GM18498 (cell line): ENCODE measurements at regions not wholly inside any gene's neighbourhood (a gene's known extent, or its start where the extent isn't known, plus 50 kb on each side); places are given as distances from the start of the nearest gene placed in this dataset.
"Not testable (repeated sequence)": the region's sequence is repeated elsewhere in the genome, so short reads cannot be mapped to it uniquely, and the experiment has no call there.

Source experiments
- ATAC-seq: cut with Tn5 transposase; IDR thresholded peaks from one replicate; pipeline ENCODE4 v1.9.1; 2021; ENCODE audit warnings: mild to moderate bottlenecking, moderate library complexity; ENCODE audit not compliant: unreplicated experiment

DNA sequence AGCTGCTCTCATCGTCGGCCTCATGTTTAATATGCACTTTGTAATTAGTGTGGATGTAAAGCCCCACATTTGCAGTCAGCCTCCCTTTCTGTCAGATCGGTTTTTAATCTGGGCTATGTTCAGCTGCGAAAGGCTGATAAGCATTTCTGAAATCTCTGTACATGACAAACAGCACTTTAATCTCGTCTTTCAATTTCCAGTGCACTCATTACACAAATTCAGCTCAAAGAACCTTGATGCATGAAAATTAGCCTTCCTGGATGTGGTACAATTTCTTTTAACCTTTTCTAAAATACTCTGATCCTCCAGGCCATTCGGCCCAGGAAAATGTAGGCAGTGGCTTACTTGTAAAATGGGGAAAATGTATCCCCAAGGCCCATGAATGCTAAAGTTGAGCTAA lies 265.1 kb downstream of the RND3 start:
- no peak for ATAC-seq

DNA sequence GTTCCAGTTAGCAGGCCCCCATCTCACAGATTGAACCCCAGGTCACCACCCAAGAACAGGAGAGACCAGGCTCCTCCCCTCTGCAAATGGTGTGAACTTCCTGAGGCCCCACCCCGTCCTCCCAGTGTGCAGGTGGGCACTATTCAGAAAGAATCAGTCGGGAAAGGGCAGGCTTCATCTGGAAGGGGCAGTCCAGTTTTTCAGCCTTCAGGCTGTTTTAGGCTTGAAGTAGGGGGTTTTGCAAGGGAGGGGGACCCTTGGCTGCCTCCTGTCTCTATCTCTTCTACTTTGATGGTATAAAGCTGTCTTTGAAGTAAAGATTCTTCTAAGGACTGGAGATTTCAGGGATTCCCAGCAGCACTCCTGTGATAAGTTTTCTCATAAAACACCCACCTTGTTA lies 267.6 kb downstream of the RND3 start:
- ATAC-seq: no peak

DNA sequence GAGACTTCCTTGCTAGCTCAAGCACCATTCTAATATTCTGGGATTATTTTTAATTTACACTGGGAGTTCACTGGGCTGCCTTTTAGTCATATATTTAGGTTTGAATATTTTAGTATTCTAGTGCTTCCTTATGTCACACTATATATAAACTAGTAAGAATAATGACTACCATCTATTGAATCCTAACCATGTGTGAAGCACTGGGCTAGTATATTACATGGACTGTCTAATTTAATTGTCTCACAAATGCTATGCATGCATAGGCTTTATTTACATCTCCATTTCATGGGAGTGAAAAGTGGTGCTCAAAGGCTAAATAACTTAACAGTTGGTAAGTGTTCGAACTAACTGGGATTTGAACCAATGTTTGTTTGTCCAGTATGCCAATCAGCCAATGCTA lies 272.4 kb downstream of the RND3 start:
- ATAC-seq: no peak

DNA sequence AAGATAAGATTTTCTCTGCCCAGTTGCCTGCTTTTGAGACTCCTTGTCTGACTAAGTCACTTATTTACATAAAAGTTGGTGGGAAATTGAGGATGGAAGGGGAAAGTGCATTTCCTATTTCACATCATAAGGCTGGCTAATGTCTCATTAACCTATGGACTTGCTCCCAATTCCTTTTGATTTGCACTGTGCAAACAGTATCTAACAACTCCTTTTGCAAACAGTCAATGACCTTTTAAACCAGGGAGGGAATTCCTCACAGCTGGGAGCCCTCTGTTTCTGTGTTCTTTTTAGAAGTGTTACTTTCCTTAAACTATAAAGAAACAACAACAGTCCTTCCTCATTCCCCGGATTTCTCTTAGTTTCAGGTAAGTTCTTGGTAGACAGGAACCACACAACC lies 272.8 kb downstream of the RND3 start:
- no peak for ATAC-seq

DNA sequence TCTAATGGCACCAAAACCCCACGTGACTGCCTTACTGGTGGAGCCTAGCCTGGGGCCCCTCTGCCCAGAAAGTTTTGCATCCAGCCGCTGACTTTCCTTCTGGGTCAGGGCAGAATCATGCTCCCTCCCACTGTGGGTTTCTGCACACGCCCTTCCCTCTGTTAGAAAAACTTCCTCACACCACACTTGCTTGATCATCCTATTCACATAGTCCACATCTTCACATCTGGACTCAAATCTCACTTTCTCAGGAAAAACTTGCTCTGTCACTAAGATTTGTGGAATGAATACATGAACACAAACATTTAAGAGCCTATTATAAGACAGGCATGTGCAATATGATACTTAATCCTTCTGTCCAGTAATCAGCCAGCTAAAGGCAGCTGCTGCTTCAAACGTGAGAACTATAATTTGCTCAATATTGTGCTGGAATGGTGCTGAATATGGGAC lies 274.7 kb downstream of the RND3 start:
- ATAC-seq: no peak

DNA sequence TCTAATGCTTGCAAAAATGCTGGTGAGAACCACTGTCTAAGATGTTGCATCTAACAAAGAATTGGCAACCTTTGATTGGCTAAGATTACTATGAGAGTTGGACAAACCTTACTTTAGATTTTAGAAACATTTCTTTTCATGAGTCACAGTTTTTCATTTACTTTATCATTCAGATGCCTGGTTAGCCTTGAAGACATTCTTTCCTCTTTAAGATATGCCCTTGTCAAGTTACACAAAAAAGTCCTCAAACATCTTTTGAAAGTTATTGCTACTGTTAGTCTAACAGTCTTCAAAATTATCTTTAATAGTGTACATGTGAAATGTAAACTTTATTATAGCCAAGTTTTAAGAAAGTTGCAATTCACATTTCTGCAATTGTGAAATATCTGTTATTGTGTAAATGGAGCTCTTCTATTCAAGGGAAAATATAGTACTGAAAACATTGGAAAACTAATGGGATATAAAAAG lies 276.3 kb downstream of the RND3 start:
- ATAC-seq: no peak

DNA sequence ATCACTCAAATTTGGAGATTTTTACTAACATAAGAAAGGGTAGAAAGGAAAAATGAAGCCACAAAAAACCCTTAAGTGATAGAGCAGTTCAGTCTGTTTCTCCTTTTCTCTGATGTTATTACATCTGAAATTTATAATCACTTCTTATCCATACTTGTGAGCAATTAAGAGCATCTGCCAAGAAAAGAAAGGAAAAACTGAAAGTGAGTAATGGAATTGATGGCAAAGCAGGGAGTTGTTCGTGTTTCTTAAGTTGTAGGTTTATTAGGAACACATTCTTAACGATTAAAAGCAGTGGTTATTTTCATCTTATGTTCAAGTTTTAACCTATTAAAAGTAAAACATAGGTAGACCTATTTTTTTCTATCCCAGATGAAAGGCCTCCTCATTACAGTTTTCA lies 277.7 kb downstream of the RND3 start:
- no peak for ATAC-seq

DNA sequence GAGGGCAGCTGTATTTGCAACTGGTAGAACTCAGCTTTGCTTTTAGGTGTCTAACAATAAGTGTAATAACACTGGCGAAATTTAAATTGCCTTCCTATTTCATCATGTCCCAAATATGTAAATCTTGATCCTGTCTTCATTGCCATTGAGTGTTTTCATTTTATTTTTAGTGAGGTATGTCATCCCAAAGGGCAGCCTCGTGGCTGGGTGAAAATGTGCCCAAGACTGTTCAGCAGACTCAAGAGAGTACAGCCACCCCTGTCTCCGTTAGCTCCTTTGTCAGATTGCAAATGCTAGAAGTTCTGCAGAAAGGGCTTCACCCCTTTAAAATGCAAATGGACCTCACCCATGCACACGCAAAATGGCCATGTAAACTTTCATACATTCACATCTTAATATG lies 278.8 kb downstream of the RND3 start:
- ATAC-seq: no peak

DNA sequence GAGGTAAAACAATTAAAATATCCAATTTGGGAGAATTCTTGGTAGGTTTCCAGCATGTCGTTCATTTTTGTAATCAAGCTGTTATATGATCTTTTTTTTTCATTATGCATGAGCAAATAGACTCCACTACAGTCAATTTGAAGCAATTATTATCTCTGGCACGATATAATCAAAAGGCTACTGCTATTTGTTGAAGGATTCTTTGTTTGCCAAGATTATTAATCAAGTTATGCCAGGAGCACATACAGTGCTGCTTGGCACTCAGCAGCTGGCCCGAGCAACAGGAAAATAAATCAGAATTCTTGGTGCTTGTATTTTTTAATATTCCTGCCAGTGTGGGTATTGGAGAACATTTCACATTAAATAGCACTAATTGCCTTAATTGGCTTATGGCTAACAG lies 279.5 kb downstream of the RND3 start:
- no peak for ATAC-seq

DNA sequence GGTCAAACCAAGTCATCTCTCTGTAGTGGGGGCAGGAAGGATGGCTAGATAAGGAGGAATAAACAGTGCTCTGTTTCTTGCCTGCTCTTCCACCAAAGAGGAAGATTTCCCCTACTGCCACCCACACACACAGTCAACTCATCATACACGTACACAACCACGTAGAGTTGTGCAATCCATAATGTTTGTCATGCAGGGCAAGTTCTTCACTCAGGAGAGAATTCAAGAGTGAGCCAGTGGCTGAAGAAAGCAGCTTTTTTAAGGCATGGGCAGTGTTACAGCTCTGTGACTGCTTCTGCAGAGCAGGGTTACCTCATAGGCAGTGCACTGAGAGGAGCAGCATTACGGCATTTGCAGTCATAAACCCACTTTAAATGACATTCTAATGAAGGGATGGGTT lies 283.0 kb downstream of the RND3 start:
- ATAC-seq: no peak

DNA sequence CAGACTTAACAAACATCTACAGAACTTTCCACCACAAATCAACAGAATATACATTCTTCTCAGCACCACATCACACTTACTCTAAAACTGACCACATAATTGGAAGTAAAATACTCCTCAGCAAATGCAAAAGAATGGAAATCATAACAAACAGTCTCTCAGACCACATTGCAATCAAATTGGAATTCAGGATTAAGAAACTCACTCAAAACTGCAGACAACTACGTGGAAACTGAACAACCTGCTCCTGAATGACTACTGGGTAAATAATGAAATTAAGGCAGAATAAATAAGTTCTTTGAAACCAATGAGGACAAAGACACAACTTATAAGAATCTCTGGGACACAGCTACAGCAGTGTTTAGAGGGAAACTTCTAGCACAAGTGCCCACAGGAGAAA lies 292.7 kb downstream of the RND3 start:
- not testable (repeated sequence) for ATAC-seq

DNA sequence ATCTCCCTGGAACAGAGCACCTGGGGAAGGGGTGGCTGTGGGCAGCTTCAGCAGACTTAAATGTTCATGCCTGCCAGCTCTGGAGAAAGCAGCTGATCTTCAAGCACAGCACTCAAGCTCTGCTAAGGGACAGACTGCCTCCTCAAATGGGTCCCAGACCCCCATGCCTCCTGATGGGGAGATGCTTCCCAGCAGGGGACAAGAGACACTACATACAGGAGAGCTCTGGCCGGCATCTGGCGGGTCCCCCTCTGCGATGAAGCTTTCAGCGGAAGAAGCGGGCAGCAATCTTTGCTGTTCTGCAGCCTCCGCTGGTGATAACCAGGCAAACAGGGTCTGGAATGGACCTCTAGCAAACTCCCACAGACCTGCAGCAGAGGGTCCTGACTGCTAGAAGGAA lies 294.8 kb downstream of the RND3 start:
- no peak for ATAC-seq

DNA sequence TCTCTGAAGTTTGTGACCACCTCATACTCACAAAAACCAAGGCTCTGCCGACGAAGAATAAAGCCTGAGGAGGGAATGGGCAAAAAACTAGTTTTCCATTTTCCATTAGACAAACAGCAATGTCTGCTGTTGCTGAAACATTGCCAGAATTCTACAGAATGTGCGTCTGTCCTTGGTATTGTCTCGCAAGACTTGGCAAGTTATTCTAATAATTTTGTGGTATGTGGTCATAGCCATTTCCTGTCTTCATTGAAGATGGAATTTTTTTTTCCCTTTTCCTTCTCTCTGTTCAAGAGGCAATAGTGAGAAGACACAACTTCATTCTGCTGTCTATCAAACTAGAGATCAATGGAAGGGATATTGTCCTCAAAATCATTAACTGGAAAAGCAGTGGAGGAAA lies 296.1 kb downstream of the RND3 start:
- no peak for ATAC-seq

DNA sequence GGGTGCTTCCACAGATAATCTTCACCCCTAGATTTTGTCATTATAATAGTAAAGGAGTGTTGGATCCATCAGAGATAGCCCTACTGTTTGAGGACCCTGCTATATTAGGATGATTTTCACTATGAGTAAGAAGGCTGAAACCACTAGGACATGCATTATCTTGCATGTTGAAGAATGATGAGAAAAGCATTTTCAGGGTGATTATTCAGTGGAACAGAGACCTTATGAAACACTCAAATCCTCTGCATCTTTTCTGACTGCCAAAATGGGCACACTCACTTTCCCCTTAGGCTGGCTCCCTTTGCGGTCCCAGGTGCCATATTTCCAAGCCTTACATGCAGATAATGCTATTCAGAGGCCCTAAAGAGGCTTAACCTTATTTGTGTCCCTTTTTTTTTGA lies 296.9 kb downstream of the RND3 start:
- ATAC-seq: no peak

DNA sequence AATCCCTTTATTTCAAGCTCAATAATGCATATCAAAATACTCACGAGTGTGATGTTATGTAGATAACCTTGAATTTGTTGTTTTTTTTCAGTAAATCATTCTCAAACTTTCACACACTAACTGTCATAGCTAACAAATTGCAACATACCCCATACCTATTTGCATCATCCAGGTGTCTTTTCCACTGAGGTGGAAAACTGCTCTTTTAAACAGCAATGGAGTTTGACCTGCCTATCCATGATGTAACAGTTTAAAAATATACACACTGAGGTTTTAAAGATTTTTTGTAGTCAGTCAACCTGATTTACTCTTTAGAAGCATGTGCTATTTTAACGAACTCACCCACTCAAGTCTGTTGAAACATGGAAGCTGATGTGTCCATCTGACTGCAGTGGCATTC lies 298.7 kb downstream of the RND3 start:
- no peak for ATAC-seq

DNA sequence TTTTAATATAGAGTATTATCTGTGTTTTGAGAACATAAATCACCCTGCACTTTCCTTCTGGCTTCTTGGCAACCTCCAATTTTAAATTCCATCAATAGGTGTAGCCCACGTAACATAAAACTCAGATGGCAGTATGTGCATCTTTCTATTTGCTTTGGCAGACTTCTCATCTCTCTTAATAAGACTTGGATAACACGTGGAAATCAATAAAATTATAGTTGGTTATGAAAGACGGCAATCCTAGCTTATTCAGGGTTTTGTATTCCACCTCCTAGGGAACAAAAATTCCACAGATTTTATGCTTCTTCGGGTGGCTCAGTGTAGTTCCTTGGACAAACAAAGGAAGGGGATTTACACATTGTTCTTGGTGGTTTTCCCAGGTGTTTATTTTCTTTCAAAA lies 299.3 kb downstream of the RND3 start:
- no peak for ATAC-seq

DNA sequence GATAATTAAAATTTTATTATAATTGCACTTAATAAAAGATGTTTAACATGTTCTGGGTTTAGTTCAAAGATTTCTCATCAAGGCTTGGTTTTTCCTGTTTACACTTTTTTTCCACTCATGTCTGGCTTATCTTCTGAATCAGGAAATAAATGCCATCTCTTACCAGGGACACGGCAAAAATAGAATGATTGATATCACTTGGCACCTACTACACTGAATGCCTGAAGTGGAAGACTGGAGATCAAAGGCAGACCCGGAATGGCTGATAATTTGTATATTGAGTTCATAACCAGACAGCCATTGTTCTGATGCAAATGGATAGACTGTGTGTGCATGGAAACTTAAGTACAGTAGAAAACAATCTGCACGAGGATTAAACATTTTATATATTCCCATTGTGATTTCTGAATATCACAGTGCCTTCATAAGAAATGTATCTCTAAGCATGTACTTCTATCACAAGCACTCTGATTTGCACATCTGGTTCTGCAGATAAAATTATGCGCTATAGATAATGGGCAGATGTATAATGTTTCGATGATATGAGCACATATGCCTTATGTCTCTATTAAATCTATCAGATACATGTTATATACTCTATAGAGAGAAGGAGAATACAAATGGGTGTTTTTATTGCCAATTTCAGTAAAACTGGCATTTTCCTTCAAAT lies 304.8 kb downstream of the RND3 start:
- ATAC-seq: no peak

DNA sequence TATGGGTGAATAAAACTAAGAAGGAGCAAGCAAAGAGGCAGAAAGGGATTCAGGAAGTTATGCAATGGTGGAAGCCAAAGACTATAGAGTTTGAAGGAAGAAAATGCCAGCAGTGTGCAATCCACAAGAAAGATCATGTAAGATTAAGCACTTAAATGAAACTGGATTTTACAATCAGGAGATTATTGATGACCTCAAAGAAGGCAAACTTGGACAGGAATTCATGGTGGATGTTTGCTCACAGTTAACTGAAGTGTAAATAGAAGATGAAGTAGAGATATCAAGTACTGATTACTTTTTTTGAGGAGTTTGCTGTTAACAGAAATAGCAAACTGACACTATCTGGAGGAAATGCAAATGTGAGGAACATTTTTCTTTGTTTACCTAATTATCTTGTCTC lies 308.9 kb downstream of the RND3 start:
- ATAC-seq: no peak

DNA sequence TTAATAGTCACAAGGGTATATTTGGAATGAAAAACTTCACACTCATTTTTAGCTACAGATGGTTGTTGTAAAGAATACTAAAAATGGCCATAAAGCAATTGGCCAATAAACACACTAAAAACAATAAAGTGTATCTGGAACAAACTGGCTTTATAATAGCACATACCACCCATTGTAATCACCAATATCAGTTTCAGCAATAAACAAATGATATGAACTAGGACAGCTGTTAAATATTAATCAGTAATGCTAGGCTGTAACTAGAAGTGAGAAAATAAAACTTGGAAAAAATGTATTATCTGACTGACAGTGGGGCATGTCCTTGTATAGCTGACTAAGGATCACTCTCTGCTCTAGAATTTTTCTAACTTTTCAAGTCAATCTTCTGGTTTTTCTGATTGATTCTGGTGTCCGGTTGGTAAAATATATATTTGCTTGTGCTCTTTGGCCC lies 312.5 kb downstream of the RND3 start:
- no peak for ATAC-seq

DNA sequence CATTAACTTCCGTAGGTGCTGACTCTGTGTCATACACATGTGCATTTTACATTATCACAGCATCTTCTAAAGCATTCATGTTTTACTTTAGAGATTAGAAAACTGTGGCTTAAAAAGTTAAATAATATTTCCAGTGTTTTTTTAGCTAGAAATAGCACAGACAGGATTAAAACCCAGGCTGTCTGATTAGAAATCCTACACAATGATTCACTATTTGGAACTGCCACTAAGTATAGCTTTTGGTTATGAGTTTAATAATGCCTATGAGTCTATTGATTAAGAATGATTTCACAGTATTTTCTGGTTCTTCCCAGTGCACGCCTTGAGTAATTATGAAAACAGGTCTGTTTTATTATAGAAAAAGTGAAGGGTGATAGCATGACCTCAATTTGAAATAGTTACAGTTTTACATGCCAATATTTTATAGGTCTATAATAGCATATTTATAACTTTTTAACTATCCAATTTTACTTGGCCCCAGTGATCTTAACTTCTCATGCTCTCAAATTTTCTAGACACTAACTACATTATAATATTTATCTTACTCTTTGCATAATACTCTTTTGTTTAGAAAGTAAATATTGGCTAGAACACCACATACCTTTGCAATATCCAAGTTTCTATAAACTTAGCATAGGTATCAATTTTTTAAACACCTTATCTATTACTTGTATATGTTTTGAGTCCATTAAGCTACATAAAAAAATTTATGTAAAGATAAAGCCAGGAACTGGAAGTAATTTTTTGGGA lies 313.2 kb downstream of the RND3 start:
- no peak for ATAC-seq

DNA sequence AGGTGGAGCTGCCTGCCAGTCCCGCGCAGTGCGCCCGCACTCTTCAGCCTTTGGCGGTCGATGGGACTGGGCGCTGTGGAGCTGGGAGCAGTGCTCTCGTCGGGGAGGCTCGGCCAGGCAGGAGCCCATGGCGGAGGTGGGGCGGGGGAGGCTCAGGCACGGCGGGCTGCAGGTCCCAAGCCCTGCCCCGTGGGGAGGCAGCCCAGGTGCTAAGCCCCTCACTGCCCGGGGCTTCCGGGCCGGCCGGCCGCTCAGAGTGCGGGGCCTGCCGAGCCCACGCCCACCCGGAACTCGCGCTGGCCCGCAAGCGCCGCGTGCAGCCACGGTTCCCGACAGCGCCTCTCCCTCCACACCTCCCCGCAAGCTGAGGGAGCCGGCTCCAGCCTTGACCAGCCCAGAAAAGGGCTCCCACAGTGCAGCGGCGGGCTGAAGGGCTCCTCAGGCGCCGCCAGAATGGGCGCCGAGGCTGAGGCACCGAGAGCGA lies 316.4 kb downstream of the RND3 start:
- ATAC-seq: no peak

DNA sequence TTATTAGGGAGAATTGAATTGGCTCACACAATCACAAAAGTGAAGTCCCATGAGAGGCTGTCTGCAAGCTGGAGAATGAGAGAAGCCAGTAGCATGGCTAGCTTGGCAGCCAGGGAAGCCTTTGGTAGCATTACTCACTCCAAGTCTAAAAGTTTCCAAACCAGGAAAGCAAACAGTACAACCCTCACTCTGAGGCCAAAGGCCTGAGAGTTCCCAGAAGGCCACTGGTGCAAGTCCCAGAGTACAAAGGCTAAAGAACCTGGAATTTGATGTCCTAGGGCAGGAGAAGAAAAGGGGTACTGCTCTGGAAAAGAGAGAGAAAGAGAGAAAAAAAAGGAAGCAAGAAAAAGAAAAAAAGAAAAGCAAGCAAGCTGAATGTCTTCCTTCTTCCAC lies 318.2 kb downstream of the RND3 start:
- ATAC-seq: no peak
